GM12878 (cell line): ENCODE measurements at regions not wholly inside any gene's neighbourhood (a gene's known extent, or its start where the extent isn't known, plus 50 kb on each side); places are given as distances from the start of the nearest gene placed in this dataset.

Experiments used
- CHD2 ChIP-seq: IDR thresholded peaks from 2 replicates; pipeline ENCODE4 v1.6.1; 2011; ENCODE audit warnings: low read depth, low read length, improper control_type of control experiment, borderline replicate concordance
- CREM ChIP-seq: IDR thresholded peaks from 2 replicates; pipeline ENCODE4 v1.6.1; 2014; ENCODE audit warnings: antibody characterized with exemption, low read depth
- TF ChIP-seq, protein P1 (sequence below): fragments of 450-650 bp; IDR thresholded peaks from 2 replicates; pipeline ENCODE4 v1.6.1; 2016; ENCODE audit warnings: mild to moderate bottlenecking
- TF ChIP-seq, protein P2 (sequence below), 3 experiments: IDR thresholded peaks in 2 of 3; conservative IDR thresholded peaks in 1 of 3; 2 replicates each; pipeline ENCODE4 v1.5.1; 2011; ENCODE audit warnings: low read depth in 3 of 3, low read length in 3 of 3, mild to moderate bottlenecking in 3 of 3, control low read depth in 2 of 3, moderate library complexity in 2 of 3, inconsistent platforms in 1 of 3, mixed read lengths in 1 of 3; ENCODE audit not compliant: control insufficient read depth in 2 of 3, insufficient read depth in 1 of 3; ENCODE audit errors: extremely low read depth in 1 of 3
- TF ChIP-seq, protein P3 (sequence below): IDR thresholded peaks from 2 replicates; pipeline ENCODE4 v1.6.1; 2011; ENCODE audit warnings: low read depth, mild to moderate bottlenecking, low read length, moderate library complexity, borderline replicate concordance; ENCODE audit errors: extremely low read depth

DNA sequence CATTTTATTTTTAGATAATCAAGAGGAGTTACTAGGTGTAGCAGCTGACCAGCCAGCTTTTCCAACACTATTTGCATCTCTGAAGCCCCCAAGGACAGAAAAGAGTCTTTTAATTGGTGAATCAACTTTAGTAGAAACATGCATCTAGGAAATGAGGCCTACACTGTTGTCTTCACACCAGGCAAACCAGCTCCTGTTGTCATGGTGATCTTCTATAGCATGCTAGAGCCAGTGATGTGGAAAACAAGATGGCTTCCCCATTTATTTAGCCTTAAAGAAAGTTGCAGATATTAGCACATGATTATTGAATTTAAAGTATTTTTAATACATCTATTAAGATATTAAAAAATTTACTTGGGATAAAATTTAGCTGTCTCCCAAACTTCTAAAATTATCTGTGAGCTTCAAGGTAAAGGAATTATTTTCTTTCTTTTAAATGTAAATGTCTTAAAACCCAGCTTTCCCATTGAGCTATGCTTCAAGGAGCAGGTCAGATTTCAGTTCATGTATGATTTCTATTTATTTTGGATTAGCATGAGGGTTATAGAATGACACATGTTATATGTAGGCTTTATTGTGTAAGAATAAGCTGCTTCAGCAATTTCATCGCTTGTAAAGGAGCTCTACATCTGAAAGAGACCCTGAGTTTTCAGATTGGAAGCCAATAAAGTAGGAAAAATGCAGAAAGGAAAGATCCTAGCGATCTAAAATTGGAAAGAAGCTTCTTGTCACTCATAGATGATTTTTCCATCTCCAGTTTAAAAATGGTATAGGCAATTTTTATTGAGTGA lies 564.9 kb upstream of the CITED2 start:
- TF ChIP-seq, protein P1, sequence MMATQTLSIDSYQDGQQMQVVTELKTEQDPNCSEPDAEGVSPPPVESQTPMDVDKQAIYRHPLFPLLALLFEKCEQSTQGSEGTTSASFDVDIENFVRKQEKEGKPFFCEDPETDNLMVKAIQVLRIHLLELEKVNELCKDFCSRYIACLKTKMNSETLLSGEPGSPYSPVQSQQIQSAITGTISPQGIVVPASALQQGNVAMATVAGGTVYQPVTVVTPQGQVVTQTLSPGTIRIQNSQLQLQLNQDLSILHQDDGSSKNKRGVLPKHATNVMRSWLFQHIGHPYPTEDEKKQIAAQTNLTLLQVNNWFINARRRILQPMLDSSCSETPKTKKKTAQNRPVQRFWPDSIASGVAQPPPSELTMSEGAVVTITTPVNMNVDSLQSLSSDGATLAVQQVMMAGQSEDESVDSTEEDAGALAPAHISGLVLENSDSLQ, result no peak
- TF ChIP-seq CREM (no peak), CHD2 (no peak)
- TF ChIP-seq, protein P2, sequence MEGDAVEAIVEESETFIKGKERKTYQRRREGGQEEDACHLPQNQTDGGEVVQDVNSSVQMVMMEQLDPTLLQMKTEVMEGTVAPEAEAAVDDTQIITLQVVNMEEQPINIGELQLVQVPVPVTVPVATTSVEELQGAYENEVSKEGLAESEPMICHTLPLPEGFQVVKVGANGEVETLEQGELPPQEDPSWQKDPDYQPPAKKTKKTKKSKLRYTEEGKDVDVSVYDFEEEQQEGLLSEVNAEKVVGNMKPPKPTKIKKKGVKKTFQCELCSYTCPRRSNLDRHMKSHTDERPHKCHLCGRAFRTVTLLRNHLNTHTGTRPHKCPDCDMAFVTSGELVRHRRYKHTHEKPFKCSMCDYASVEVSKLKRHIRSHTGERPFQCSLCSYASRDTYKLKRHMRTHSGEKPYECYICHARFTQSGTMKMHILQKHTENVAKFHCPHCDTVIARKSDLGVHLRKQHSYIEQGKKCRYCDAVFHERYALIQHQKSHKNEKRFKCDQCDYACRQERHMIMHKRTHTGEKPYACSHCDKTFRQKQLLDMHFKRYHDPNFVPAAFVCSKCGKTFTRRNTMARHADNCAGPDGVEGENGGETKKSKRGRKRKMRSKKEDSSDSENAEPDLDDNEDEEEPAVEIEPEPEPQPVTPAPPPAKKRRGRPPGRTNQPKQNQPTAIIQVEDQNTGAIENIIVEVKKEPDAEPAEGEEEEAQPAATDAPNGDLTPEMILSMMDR (IDR thresholded peaks at IDR 0.05 in 2 of 3, conservative IDR thresholded peaks at IDR 0.05 in 1 of 3; ENCODE audit: control insufficient read depth in 2 of 3, extremely low read depth in 1 of 3, insufficient read depth in 1 of 3, low read depth in 3 of 3, low read length in 3 of 3), result no peak
- TF ChIP-seq, protein P3, sequence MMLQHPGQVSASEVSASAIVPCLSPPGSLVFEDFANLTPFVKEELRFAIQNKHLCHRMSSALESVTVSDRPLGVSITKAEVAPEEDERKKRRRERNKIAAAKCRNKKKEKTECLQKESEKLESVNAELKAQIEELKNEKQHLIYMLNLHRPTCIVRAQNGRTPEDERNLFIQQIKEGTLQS, result no peak
